ENCODE measurements at regions not wholly inside any gene's neighbourhood (a gene's known extent, or its start where the extent isn't known, plus 50 kb on each side); places are given as distances from the start of the nearest gene placed in this dataset.
"Not testable (repeated sequence)": the region's sequence is repeated elsewhere in the genome, so short reads cannot be mapped to it uniquely, and the experiment has no call there.

- DNase-seq, result peak in 5 of 58 donors; percentile 2 to 43 (median 4)
Observed at GRCh38 chr12:82529101-82529500, 157.6 kb upstream of the TMTC2 start.

DNA sequence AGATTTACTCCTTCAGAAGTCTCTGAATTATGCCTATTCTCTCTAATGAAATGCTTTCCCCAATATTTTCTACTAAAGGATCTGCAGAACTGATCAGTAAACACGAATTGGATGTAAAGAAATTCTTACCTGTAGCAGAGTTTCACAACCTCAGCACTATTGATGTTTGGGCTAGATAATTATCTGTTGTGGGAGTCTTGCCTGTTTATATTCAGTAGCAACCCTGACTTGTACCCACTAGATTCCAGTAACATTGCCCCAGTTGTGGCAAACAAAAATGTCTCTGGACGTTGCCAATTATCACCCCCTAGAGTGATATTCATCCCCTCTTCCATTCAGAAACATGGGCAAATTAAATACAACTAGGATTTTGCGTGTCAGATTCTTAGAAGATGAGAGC is 156.8 kb upstream of the TMTC2 start:
- no peak for DNase-seq

DNA sequence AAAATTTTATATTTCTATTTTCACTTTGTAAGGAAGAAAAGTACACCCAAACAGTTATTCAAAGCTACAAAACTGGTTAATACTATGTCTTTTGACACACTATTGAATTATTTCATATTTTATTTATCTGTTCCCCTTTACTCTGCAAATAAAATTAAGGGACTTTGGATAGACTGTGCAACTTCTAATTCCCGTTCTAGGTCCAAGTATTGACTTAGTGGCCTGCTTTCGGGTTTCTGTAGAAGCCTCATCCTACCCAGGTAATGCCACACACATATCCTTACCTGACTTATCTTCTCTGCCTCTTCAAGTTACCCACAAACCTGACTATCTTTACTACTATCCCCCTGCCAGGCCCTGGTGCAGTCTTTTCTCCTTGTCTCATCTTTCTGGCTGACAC is 156.3 kb upstream of the TMTC2 start:
- DNase-seq, result no peak

DNA sequence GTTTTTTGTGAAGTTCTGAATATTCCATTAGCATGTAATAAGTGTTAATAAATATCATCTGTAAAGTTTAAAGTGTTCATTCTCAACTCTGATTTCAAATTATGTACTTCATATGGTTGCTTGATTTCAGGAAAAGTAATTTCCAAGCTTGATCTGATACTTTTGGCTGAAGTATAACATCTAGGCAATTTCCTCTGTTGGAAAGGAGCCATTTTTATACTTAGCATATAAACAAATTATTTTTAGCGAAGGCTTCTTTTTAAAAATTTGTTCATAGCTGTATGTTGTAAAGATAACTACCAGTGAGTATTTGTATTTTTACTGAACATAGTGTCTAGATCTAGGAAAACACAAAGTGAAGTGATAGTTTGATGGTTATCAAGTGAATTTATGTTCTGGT is 153.4 kb upstream of the TMTC2 start:
- DNase-seq, result no peak

DNA sequence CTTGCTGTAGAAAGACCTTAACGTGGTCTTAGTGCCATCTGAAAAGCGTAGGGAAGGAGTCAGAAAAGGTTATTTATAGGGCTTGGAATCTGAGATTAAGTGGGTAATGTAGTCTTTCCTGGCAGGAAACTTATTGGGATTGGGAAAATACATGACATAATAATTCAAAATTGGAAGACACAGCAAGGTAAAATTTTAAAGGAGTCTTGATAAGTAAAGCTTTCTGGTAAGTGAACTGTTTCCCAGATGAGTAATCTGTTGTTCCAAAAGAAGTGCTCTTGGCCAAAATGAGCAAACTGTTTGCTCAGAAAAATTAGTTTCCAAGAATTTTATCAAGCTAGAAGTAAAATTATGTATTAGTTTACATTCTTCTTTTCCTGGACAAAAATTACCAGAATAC is 149.3 kb upstream of the TMTC2 start:
- DNase-seq, result no peak

GRCh38 chr12:82554529-82554928 is 132.2 kb upstream of the TMTC2 start:
- no peak for DNase-seq

- DNase-seq, result no peak
Observed at GRCh38 chr12:82555699-82556098, 131.0 kb upstream of the TMTC2 start.

GRCh38 chr12:82565966-82566365 is 120.7 kb upstream of the TMTC2 start:
- DNase-seq, result no peak

- no peak for DNase-seq
Observed at GRCh38 chr12:82567688-82568087, 119.0 kb upstream of the TMTC2 start.

- no peak for DNase-seq
Observed at GRCh38 chr12:82574191-82574590, 112.5 kb upstream of the TMTC2 start.

GRCh38 chr12:82578725-82579124 is 108.0 kb upstream of the TMTC2 start:
- DNase-seq, result no peak

DNA sequence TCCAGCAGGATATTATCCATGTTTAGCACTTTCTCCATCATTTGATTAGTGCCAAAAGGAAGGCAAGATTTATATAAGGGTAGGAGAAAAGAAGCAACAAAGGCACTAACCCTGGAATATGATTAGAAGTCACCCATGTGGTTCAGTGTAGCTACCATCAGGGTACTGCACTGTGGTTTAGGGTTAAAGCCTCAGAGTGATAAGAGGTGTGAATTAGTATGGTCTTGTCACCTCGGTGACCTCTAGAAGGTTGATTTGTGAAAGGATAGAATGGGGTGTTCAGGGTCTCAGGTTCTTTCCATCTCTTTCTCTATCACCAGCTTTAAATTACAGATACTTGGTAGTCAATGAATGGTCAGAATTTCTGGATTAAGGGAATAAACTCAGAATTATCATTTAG is 103.0 kb upstream of the TMTC2 start:
- no peak for DNase-seq

DNA sequence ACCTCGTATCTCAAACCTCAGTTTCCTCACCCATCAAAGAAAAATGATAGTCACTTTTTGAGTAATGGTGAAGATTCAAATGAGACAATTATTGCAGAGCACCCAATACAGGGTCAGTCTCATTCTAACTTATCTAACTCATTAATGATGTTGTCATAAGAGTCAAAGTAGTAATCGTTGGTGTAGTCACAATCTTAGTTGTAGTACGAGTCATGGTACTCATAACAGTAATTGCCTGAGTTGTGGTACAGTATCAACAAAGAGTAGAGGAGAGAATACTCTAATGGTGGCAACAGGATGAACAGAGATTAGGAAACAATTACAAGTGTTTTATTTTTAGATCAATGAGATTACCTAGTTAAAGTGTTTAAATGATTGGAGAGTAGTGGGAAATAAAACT is 93.6 kb upstream of the TMTC2 start:
- no peak for DNase-seq

DNA sequence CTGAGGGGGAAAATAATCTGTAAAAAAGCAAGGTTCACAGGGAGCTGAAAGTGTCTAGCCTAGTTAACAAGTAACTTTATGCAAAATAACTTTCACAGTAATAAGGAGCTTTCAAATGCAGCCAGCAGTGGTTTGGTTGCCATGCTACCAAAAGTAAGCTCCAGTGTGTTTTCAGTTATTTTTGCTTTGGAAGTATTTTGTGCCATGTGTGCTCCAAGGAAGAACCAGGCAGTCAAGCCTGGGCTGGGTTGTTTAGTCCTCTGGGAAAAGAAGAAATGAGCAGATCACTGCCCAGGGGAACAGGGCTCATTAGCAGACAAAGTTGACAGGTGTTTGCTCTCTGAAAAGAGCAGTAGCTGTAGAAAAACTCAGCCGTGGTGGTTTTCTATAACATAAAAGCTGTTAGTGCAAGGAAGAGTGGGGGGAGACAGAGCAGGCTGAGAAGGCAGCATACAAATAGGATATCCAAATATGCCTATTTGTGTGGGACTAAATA is 92.8 kb upstream of the TMTC2 start:
- DNase-seq, result peak in 15 of 58 donors; percentile 1 to 39 (median 6)

DNA sequence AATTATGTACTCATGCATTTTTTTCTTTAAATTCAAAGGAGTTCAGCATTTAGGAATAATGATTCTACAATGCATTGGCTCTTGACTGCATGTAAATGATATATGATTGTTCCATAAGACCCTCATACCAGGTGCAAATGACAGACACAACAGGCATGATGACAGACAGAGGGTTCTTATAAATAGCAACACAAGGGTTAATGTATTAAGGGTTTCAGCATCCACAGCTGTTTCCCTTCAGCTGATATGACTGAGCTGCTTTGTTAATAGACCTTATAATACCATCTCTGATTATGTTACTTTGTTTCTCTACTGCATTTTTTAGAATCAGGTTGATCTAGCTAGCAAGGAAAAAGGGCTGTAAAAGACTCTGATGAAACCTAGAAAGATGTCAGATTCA is 90.8 kb upstream of the TMTC2 start:
- DNase-seq, result no peak

GRCh38 chr12:82596483-82596882 is 90.2 kb upstream of the TMTC2 start:
- DNase-seq, result no peak

- DNase-seq, result no peak
Observed at GRCh38 chr12:82600379-82600778, 86.3 kb upstream of the TMTC2 start.

- not testable (repeated sequence) for DNase-seq
Observed at GRCh38 chr12:82603647-82604046, 83.1 kb upstream of the TMTC2 start.

- DNase-seq, result no peak
Observed at GRCh38 chr12:82605115-82605514, 81.6 kb upstream of the TMTC2 start.

GRCh38 chr12:82608706-82609105 is 78.0 kb upstream of the TMTC2 start:
- no peak for DNase-seq

DNA sequence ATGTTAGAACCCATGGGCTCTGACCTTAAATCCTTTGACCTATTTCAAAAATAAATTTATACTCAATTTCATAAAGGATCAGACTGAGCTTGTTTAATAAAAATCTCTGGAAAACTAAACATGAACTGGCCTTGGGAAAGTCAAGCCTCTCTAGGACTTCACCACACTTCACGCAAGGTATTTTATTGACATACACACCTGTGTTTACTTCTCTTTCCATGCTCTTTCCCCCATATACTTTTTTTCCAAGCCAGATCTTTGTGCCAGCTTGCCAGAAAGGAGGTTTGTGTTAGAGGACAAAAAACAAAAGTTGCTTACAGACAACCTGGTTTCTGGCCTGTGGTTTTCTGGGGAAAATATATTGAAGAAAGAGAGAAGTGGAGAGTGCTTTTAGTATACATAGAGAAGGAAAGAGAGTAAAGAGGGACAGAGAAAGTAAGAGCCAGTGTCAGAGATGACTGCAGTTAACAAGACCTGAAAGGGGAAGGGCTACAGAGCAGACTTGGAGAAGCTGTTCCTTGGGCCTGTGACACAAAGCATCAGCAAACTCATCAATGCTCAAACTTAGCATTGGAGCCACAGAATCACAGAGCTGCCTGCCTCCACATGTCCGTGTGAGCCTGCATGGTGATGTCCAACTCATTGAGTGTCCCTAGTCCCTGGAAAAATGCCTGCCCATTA is 77.3 kb upstream of the TMTC2 start:
- no peak for DNase-seq

- no peak for DNase-seq
Observed at GRCh38 chr12:82619644-82620043, 67.1 kb upstream of the TMTC2 start.

DNA sequence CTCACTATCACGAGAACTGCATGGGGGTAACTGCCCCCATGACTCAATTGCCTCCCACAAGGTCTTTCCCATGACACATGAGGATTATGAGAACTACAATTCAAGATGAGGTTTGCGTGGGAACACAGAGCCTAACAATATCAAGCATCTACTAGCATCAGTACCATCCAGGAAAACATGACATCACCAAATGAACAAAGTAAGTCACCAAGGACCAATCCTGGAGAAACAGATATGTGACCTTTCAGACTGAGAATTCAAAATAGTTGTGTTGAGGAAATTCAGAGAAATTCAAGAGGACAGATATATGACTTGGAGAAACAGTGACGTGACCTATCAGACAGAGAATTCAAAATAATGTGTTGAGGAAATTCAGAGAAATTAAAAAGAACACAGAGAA is 65.8 kb upstream of the TMTC2 start:
- no peak for DNase-seq

GRCh38 chr12:82625523-82625922 is 61.2 kb upstream of the TMTC2 start:
- DNase-seq, result peak in 48 of 58 donors; percentile 4 to 88 (median 48)

All from anterior cingulate cortex (tissue), 58 donors.